ENCODE measurements at regions not wholly inside any gene's neighbourhood (a gene's known extent, or its start where the extent isn't known, plus 50 kb on each side); places are given as distances from the start of the nearest gene placed in this dataset.

GRCh38 chr2:234611209-234611608 is 114.3 kb upstream of the ARL4C start:
- POLR2A ChIA-PET: no interaction called here
- DNase-seq (ENCODE audit: extremely low spot score): no peak
- TF ChIP-seq CTCF (IDR thresholded peaks at IDR 0.05; ENCODE audit: control extremely low read depth, extremely low read depth, low read depth, missing control alignments): no peak
- CTCF ChIA-PET: interaction anchor here (0.6 kb wide), 1 partner anchor 55 kb away, joined by 3 read pairs; no protein-coding TSS in a partner anchor

GRCh38 chr2:234608946-234609345 is 112.1 kb upstream of the ARL4C start:
- CTCF ChIA-PET: interaction anchor here (1.2 kb wide), 2 partner anchors 20 to 28 kb away, joined by 3 read pairs; no protein-coding TSS in a partner anchor
- POLR2A ChIA-PET: no interaction called here
- no peak for DNase-seq (ENCODE audit: extremely low spot score)
- TF ChIP-seq CTCF (IDR thresholded peaks at IDR 0.05; ENCODE audit: control extremely low read depth, extremely low read depth, low read depth, missing control alignments): no peak

- no peak for DNase-seq (ENCODE audit: extremely low spot score)
- CTCF ChIA-PET: no interaction called here
- no peak for TF ChIP-seq CTCF (IDR thresholded peaks at IDR 0.05; ENCODE audit: control extremely low read depth, extremely low read depth, low read depth, missing control alignments)
- POLR2A ChIA-PET: no interaction called here
Observed at GRCh38 chr2:234607691-234608090, 110.8 kb upstream of the ARL4C start.

- ChIA-PET CTCF (no interaction called here), POLR2A (no interaction called here)
- DNase-seq (ENCODE audit: extremely low spot score): no peak
- no peak for TF ChIP-seq CTCF (IDR thresholded peaks at IDR 0.05; ENCODE audit: control extremely low read depth, extremely low read depth, low read depth, missing control alignments)
Observed at GRCh38 chr2:234606896-234607295, 110.0 kb upstream of the ARL4C start.

GRCh38 chr2:234603619-234604018 is 106.7 kb upstream of the ARL4C start:
- TF ChIP-seq CTCF (IDR thresholded peaks at IDR 0.05; ENCODE audit: control extremely low read depth, extremely low read depth, low read depth, missing control alignments): no peak
- CTCF ChIA-PET: no interaction called here
- DNase-seq (ENCODE audit: extremely low spot score): no peak
- POLR2A ChIA-PET: no interaction called here

- DNase-seq (ENCODE audit: extremely low spot score): no peak
- POLR2A ChIA-PET: no interaction called here
- CTCF ChIA-PET: interaction anchor here (0.9 to 1.1 kb wide), 2 partner anchors 10 to 56 kb away, joined by 3 read pairs; no protein-coding TSS in a partner anchor
- no peak for TF ChIP-seq CTCF (IDR thresholded peaks at IDR 0.05; ENCODE audit: control extremely low read depth, extremely low read depth, low read depth, missing control alignments)
Observed at GRCh38 chr2:234601213-234601612, 104.3 kb upstream of the ARL4C start.

GRCh38 chr2:234597576-234597861 is 100.6 kb upstream of the ARL4C start:
- ChIA-PET POLR2A (no interaction called here), CTCF (no interaction called here)
- DNase-seq (ENCODE audit: extremely low spot score): no peak
- no peak for TF ChIP-seq CTCF (IDR thresholded peaks at IDR 0.05; ENCODE audit: control extremely low read depth, extremely low read depth, low read depth, missing control alignments)

All from GM10248 (cell line).